HS-27A (cell line): ENCODE measurements at regions not wholly inside any gene's neighbourhood (a gene's known extent, or its start where the extent isn't known, plus 50 kb on each side); places are given as distances from the start of the nearest gene placed in this dataset.

ENCODE experiments used
- DNase-seq: peaks from one replicate; pipeline ENCODE4 v3.0.0-alpha.2; 2012; ENCODE audit warnings: low read depth, missing footprints

DNA sequence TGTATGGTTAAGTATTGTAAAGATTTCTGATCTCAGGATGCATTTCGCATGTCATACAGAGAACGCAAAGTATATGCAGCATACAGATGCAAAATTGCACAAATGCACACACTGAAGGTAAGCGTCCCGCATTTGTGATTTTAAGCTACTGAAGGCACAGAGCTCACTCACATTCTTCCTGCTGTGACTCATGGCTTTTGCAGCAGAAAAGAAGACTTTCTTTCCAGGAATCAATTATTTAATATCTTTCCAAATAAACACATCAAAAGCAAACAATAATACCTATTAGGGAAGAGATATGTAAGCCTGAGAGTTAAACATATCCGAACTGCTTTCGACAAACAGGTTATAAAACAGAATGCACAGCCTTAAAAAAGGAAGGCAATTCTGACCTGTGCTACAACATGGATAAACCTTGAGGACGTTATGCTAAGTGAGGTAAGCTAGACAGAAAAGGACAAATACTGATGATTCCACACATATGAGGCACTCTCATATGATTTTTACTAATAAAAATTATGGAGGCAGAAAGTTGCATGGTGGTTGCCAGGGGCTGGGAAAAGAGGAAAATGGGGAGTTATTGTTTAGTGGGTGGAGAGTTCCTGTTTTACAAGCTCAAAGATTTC is 109.0 kb downstream of the TFAP2A start:
- no peak for DNase-seq

DNA sequence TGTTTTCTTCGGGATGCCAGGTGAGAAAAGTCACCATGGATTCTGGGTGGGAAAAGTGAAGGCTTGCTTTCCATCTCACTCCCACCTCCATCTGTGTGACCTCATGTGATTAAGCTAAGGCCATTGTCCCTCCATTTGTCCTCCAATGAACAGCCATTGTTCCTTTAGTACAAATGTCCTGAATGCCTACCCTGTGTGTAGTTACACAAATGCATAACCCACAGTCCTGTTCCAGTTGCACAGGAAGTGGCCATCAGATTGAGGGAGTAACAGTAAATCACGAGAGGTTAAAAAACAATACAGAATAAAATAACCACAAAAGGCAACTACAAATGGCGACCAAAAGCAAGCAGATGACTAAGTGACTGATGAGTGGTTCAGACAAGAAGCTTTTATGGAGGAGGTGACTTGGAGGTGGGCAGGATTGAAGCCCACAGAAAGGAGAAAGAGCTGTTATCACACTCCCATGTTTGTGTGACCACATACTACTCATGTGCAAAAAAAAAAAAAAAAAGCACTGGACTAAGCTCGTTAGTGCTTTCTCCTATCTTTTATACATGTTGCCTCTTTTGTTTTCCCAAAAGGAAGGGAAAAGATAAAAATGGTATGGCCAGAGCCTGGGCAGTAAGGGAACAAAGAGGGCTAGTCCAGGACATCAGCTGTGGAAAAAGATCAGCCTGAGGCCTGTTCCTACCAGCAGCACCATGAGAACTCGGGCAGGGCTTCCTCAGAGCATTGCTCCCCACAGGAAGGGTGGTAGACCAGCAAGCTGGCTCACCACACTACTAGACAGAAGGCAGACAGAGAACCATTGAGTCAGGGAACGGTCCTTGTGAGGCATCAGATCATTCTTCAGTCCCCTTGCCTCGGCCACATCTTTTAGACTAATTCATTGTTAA is 111.0 kb downstream of the TFAP2A start:
- DNase-seq: no peak

- DNase-seq: no peak
Measured at GRCh38 chr6:10302566-10303235, 112.2 kb downstream of the TFAP2A start.

- no peak for DNase-seq
Measured at GRCh38 chr6:10300071-10300470, 114.8 kb downstream of the TFAP2A start.

DNA sequence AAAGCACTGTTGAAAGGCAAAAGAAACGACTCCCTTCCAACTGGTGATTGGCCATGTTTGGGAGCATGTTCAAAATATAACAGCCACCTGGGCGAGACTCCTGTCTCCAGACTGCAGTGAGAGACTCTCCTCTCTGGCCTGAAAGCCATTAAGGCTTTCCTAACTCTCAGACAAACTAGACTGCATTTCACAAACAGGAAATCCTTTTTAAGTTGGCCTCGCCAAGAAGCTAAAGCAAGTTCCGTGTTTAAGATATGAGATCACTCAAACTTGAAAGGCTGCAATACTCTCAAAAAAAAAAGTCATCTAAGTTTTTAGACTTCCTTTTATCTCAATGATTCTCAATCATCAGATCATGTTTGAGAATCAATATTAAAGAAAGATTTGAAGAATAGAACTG is 117.0 kb downstream of the TFAP2A start:
- no peak for DNase-seq

- no peak for DNase-seq
Measured at GRCh38 chr6:10278746-10279145, 136.1 kb downstream of the TFAP2A start.

GRCh38 chr6:10276660-10277287 is 138.1 kb downstream of the TFAP2A start:
- DNase-seq: peak; percentile 24

- DNase-seq: peak; percentile 48
Measured at GRCh38 chr6:10276106-10276505, 138.8 kb downstream of the TFAP2A start.

DNA sequence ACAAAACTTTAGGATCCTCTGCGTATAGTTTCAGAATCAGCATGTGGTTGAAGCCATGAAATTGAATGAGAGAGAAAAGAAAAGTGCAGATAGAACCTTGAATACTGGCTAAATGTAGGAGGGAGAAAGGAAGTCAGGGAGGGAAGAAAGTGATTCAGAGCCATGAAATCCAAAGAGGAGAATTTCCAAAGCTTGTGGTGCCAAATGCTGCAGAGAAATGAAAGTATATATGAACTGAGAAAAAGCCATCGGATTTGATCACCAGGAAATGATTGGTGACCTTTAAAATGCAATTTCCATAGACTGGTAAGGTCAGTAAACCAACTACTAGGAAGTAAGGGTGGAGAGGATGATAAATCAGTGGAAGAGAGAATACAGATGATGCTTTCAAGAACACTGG is 142.3 kb downstream of the TFAP2A start:
- no peak for DNase-seq

GRCh38 chr6:10271982-10272381 is 142.9 kb downstream of the TFAP2A start:
- DNase-seq: no peak

GRCh38 chr6:10269814-10270472 is 144.9 kb downstream of the TFAP2A start:
- DNase-seq: no peak

DNA sequence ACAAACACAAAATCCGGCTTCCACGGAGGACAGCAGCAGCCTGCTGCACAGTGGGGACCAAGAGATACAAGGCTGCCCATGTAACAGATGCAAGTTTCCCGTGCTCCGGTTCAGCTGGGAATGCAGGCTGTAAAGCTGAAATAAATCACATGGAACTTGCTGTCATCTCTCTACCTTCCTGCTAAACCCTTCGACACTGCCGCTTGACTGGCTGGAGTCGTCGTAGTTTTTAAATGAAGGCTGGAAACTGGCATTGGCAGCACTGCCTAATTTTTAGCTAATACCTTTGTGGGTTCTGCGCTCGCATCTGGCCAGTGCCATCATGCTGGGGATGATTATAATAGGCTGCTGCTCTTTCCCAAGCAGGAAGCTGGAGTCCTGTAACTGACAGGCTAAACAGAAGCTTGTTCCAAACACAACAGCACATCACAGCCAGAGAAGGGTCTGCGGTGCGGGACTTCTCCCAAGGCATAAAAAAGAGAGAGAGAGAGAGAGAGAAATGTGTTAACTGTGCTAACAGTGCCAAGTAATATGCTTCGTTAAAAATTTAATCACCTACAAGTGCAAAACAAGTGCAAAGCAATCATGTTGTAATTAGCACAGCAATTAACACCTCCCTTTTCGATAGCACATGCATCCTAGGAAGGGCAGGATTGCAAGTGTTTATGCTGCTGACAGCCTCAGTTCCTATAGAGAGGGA is 146.1 kb downstream of the TFAP2A start:
- DNase-seq: no peak

DNA sequence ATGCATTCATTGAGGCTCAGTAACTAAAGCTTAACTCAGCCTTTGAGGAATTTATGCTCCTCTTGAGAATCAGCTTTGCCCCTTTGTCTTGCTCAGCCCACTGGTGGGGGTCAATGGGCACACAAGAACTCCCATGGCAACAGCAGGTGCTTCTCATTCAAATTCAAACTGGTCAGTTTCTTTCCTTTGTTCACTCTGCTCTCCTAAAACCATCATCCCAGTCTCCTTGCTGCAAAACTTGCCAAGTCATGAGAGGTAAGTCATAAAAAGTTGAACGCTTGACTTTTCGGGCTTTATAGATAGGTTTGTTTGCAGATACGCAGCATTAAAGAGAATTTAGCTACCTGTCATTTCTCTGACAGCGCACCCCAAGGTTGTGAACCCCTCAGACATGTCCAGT is 146.8 kb downstream of the TFAP2A start:
- DNase-seq: no peak

DNA sequence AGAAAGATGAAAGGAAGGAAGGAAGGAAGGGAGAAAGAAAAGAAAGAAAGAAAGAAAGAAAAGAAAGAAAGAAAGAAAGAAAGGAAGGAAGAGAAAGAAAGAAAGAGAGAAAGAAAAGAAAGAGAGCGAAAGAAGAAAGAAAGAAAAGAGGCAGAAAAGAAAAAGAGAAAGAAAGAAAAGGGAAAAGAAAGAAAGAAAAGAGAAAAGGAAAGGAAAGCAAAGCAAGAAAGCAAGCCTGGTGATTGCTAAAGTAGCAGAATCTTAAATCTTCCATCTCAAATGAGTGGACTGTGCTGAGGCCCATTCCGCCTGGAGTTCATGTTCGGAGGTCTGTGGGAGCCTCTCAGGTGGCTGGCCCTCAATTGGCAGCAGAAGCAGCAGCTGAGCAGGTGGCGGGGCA is 148.4 kb downstream of the TFAP2A start:
- DNase-seq: no peak

- DNase-seq: no peak
Measured at GRCh38 chr6:10266061-10266460, 148.8 kb downstream of the TFAP2A start.

GRCh38 chr6:10262505-10262904 is 152.4 kb downstream of the TFAP2A start:
- DNase-seq: no peak

GRCh38 chr6:10259671-10260070 is 155.2 kb downstream of the TFAP2A start:
- DNase-seq: no peak

GRCh38 chr6:10258341-10258740 is 156.5 kb downstream of the TFAP2A start:
- DNase-seq: no peak

GRCh38 chr6:10256113-10256690 is 158.7 kb downstream of the TFAP2A start:
- DNase-seq: no peak

- no peak for DNase-seq
Measured at GRCh38 chr6:10250655-10251220, 164.1 kb downstream of the TFAP2A start.
